Neural progenitor cell (in vitro differentiated cells): ENCODE measurements at regions not wholly inside any gene's neighbourhood (a gene's known extent, or its start where the extent isn't known, plus 50 kb on each side); places are given as distances from the start of the nearest gene placed in this dataset.

Experiments
- DNase-seq: peaks from one replicate; pipeline ENCODE4 v3.0.0-alpha.2; 2016; ENCODE audit warnings: low spot score
- H2AFZ ChIP-seq: fragments of 200-600 bp; sonication (generic); replicated peaks from 2 replicates; pipeline ENCODE4 v1.6.1; 2016; ENCODE audit warnings: antibody characterized with exemption
- H3F3A ChIP-seq: fragments of 200-600 bp; sonication (generic); 2 replicates; pipeline ENCODE4 v1.6.1; 2016; ENCODE audit warnings: antibody characterized with exemption, low read depth
- H3K27ac ChIP-seq: fragments of 200-600 bp; sonication (generic); 2 replicates; pipeline ENCODE4 v1.5.1; 2016; ENCODE audit warnings: mild to moderate bottlenecking
- H3K27me3 ChIP-seq: fragments of 200-600 bp; sonication (generic); 2 replicates; pipeline ENCODE4 v1.6.1; 2016; ENCODE audit warnings: mild to moderate bottlenecking, moderate library complexity
- H3K36me3 ChIP-seq: fragments of 200-600 bp; sonication (generic); 2 replicates; pipeline ENCODE4 v1.5.1; 2016
- H3K4me1 ChIP-seq: fragments of 200-600 bp; sonication (generic); 2 replicates; pipeline ENCODE4 v1.6.1; 2016; ENCODE audit warnings: mixed run types
- H3K4me2 ChIP-seq: fragments of 200-600 bp; sonication (generic); 2 replicates; pipeline ENCODE4 v1.6.1; 2016
- H3K4me3 ChIP-seq: fragments of 200-600 bp; sonication (generic); 2 replicates; pipeline ENCODE4 v1.5.1; 2016
- H3K79me2 ChIP-seq: fragments of 200-600 bp; sonication (generic); 2 replicates; pipeline ENCODE4 v1.6.1; 2016; ENCODE audit warnings: low read depth
- H3K9ac ChIP-seq: fragments of 200-600 bp; sonication (generic); 2 replicates; pipeline ENCODE4 v1.6.1; 2016
- H3K9me3 ChIP-seq: fragments of 200-600 bp; sonication (generic); 2 replicates; pipeline ENCODE4 v1.5.1; 2016; ENCODE audit warnings: low read depth
- H4K20me1 ChIP-seq: fragments of 200-600 bp; sonication (generic); 2 replicates; pipeline ENCODE4 v1.6.1; 2016; ENCODE audit warnings: low read depth
- H3K27ac Mint-ChIP-seq: 3 replicates; pipeline ENCODE4 v1.8.0; 2021; ENCODE audit warnings: mixed read lengths
- H3K27me3 Mint-ChIP-seq: 2 replicates; pipeline ENCODE4 v1.8.0; 2022; ENCODE audit warnings: low read depth, mild to moderate bottlenecking, inconsistent platforms, moderate library complexity, mixed read lengths; ENCODE audit not compliant: insufficient read depth
- H3K36me3 Mint-ChIP-seq: 3 replicates; pipeline ENCODE4 v1.8.0; 2021; ENCODE audit warnings: mixed read lengths
- H3K4me1 Mint-ChIP-seq: 3 replicates; pipeline ENCODE4 v1.8.0; 2021; ENCODE audit warnings: mixed read lengths
- H3K4me3 Mint-ChIP-seq: 3 replicates; pipeline ENCODE4 v1.8.0; 2021; ENCODE audit warnings: mild to moderate bottlenecking, moderate library complexity, mixed read lengths
- H3K9me3 Mint-ChIP-seq: 3 replicates; pipeline ENCODE4 v1.8.0; 2020; ENCODE audit warnings: mixed read lengths
- CTCF ChIP-seq: fragments of 200-600 bp; sonication (generic); IDR thresholded peaks from 2 replicates; pipeline ENCODE4 v1.5.1; 2017; ENCODE audit warnings: antibody characterized with exemption, mild to moderate bottlenecking
- EZH2 ChIP-seq: fragments of 200-600 bp; sonication (generic); IDR thresholded peaks from 2 replicates; pipeline ENCODE4 v1.6.1; 2017; ENCODE audit warnings: antibody characterized with exemption, mild to moderate bottlenecking, moderate library complexity
- EZH2phosphoT487 ChIP-seq: fragments of 200-600 bp; sonication (generic); IDR thresholded peaks from 2 replicates; pipeline ENCODE4 v1.6.1; 2017; ENCODE audit warnings: antibody characterized with exemption

DNA sequence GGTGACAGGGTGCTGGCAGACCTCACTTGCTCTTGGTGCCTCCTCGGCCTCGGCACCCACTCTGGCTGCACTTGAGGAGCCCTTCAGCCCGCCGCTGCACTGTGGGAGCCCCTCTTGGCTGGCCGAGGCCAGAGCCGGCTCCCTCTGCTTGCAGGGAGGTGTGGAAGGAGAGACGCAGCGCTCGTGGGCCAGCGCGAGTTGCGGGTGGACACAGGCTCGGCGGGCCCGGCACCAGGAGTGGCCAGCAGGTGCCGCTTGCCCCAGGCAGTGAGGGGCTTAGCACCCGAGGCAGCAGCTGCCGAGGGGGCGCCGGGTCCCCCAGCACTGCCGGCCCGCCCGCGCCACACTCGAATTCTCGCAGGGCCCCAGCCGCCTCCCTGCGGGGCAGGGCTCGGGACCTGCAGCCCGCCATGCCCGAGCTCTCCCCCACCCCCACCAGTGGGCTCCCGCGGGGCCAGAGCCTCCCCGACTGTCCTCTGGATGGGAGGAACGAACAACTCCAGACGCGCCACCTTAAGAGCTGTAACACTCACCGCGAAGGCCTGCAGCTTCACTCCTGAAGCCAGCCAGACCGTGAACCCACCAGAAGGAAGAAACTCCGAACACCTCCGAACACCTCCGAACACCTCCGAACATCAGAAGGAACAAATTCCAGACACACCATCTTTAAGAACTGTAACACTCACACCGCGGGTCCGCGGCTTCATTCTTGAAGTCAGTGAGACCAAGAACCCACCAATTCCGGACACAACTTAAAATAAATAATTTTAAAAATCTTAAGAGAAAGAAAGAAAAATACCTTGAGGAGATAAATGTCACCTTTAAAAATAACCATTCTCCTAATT lies 311.1 kb upstream of the SLC7A11 start:
- Histone ChIP-seq H2AFZ (no peak overlapping the region), H3K4me3 (no peak overlapping the region), H3K36me3 (no peaks in the 10 kb centered on the region), H3K27me3 (no peaks in the 10 kb centered on the region), H3K4me1 (peaks cover 15% of the 10 kb centered on the region), H3K9me3 (no peaks in the 10 kb centered on the region), H3K4me2 (no peak overlapping the region), H3K27ac (no peak overlapping the region), H3K79me2 (no peaks in the 10 kb centered on the region), H3F3A (peaks cover 3% of the 10 kb centered on the region), H3K9ac (no peak overlapping the region), H4K20me1 (no peaks in the 10 kb centered on the region)
- no peak for TF ChIP-seq EZH2phosphoT487
- TF ChIP-seq CTCF = no peak
- TF ChIP-seq EZH2 = no peak
- DNase-seq = no peak
- Mint-ChIP-seq H3K27me3 (peaks cover 5% of the 10 kb centered on the region), H3K27ac (no peak overlapping the region), H3K36me3 (peaks cover 4% of the 10 kb centered on the region), H3K9me3 (peaks cover 9% of the 10 kb centered on the region), H3K4me3 (no peak overlapping the region), H3K4me1 (peaks cover 17% of the 10 kb centered on the region)

DNA sequence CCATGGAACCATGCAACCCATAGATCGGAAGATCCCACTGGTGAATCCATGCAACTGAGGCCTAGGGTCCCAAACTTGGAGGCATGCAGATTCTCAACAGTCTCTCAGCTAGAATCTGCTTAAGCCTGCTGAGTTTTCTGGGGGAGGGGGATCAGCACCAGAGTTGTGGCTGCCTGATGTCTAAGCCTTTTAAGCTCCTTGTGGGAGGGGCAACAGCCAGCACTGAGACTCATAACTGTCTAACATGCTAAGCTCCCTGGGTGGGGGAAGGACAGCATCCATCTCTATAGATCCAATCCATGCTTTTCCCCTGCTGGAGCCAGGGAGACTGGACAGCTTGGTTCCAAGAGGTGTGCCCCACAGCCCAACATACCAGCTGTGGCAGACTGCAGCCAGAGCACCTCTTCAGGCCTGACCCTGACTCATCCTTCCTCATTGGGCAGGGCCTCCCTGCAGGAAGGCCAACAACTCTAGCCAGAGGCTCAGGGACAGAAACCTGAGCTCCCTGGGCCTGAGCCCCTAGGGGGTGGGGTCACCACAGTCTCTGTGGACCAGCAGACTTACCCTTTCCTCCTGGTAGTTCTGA lies 300.1 kb upstream of the SLC7A11 start:
- Histone ChIP-seq H3K27me3 (no peaks in the 10 kb centered on the region), H3F3A (no peaks in the 10 kb centered on the region), H3K4me1 (no peaks in the 10 kb centered on the region), H3K79me2 (no peaks in the 10 kb centered on the region), H4K20me1 (no peaks in the 10 kb centered on the region), H2AFZ (no peak overlapping the region), H3K36me3 (no peaks in the 10 kb centered on the region), H3K4me3 (no peak overlapping the region), H3K9me3 (no peaks in the 10 kb centered on the region), H3K9ac (no peak overlapping the region), H3K4me2 (no peak overlapping the region), H3K27ac (no peak overlapping the region)
- TF ChIP-seq EZH2 (no peak), EZH2phosphoT487 (no peak), CTCF (no peak)
- DNase-seq = no peak
- peaks cover 3% of the 10 kb centered on the region for H3K4me1 Mint-ChIP-seq
- H3K27ac Mint-ChIP-seq = no peak overlapping the region
- H3K9me3 Mint-ChIP-seq = peaks cover 35% of the 10 kb centered on the region
- H3K4me3 Mint-ChIP-seq = no peak overlapping the region
- peaks cover 5% of the 10 kb centered on the region for H3K36me3 Mint-ChIP-seq
- H3K27me3 Mint-ChIP-seq = no peaks in the 10 kb centered on the region

DNA sequence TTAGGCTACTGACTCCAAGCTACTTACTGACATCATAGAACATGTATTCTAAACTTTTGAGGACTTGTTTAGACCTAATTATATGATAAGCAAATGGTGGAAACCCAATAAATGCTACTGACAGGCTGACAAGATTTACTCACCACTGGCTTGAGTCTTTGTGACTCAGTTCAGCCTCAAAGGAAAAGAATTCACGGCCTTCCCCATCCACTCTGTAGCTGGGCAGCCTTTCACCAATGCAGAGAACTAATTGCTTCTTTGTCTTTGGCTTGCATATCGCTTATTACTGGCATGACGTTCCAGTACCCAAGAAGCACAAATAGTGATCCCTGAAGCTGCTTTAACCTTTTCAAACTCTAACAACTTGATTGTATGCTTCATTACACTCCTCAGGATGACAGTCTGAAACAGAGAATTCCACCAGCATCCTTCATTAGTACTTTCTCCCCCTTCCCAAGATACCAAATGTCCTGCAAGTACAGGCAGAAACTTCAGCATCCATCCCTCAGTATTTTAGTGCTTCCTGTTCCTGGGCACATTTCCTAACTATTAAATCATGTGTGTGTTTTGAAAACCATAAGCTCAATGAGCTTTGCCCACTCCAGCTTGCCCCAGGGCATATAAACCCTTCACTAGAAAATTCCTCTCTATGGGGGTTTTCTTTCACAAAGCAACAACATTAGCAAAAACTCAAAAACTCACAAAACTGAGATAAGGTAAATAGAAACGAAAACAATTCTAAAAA lies 298.1 kb upstream of the SLC7A11 start:
- no peaks in the 10 kb centered on the region for H3F3A ChIP-seq
- H3K4me3 ChIP-seq = no peak overlapping the region
- H3K4me2 ChIP-seq = no peak overlapping the region
- Mint-ChIP-seq H3K9me3 (peaks cover 28% of the 10 kb centered on the region), H3K4me3 (no peak overlapping the region), H3K27ac (no peak overlapping the region), H3K4me1 (peaks cover 3% of the 10 kb centered on the region), H3K27me3 (no peaks in the 10 kb centered on the region), H3K36me3 (no peaks in the 10 kb centered on the region)
- no peaks in the 10 kb centered on the region for H4K20me1 ChIP-seq
- H3K9me3 ChIP-seq = no peaks in the 10 kb centered on the region
- H3K27ac ChIP-seq = no peak overlapping the region
- H3K4me1 ChIP-seq = no peaks in the 10 kb centered on the region
- no peak overlapping the region for H3K9ac ChIP-seq
- H2AFZ ChIP-seq = no peak overlapping the region
- H3K36me3 ChIP-seq = no peaks in the 10 kb centered on the region
- no peaks in the 10 kb centered on the region for H3K79me2 ChIP-seq
- DNase-seq = no peak
- TF ChIP-seq EZH2phosphoT487 (no peak), EZH2 (no peak), CTCF (no peak)
- H3K27me3 ChIP-seq = no peaks in the 10 kb centered on the region
